22Rv1 (cell line): ENCODE measurements at regions not wholly inside any gene's neighbourhood (a gene's known extent, or its start where the extent isn't known, plus 50 kb on each side); places are given as distances from the start of the nearest gene placed in this dataset.

Experiments used
- CTCF ChIP-seq: fragments of 450-650 bp; IDR thresholded peaks from 2 replicates; pipeline ENCODE4 v1.5.1; 2017; ENCODE audit warnings: mild to moderate bottlenecking
- ZFX ChIP-seq: fragments of 450-650 bp; IDR thresholded peaks from 2 replicates; pipeline ENCODE4 v1.6.1; 2017; ENCODE audit warnings: antibody characterized with exemption, borderline replicate concordance

- no peak for TF ChIP-seq CTCF
- no peak for TF ChIP-seq ZFX
Observed at GRCh38 chr4:83846193-83846830, 310.4 kb downstream of the GPAT3 start.
